Lower lobe of right lung (tissue), 2 donors: ENCODE measurements at regions not wholly inside any gene's neighbourhood (a gene's known extent, or its start where the extent isn't known, plus 50 kb on each side); places are given as distances from the start of the nearest gene placed in this dataset.

ENCODE experiments used
- ATAC-seq, 2 donors: fragments of 200-7000 bp; cut with Tn5 transposase; one replicate each; pipeline ENCODE4 v1.9.1; 2020 to 2022; ENCODE audit warnings: mild to moderate bottlenecking in 2 of 2, moderate library complexity in 2 of 2
- DNase-seq: peaks from one replicate; pipeline ENCODE4 v3.0.0-alpha.2; 2020
- H3K27ac ChIP-seq: fragments of 200-600 bp; one replicate; pipeline ENCODE4 v1.8.0; 2022
- H3K27me3 ChIP-seq: fragments of 200-600 bp; one replicate; pipeline ENCODE4 v1.8.0; 2022; ENCODE audit warnings: low read depth
- H3K36me3 ChIP-seq: fragments of 200-600 bp; one replicate; pipeline ENCODE4 v1.8.0; 2022; ENCODE audit warnings: mild to moderate bottlenecking
- H3K4me1 ChIP-seq: fragments of 200-600 bp; one replicate; pipeline ENCODE4 v1.8.0; 2022
- H3K4me3 ChIP-seq: fragments of 200-600 bp; one replicate; pipeline ENCODE4 v1.8.0; 2022; ENCODE audit warnings: mild to moderate bottlenecking
- H3K9me3 ChIP-seq: fragments of 200-600 bp; one replicate; pipeline ENCODE4 v1.8.0; 2022
- intact Hi-C: fragments of 100-400 bp; cut with DNase I; formaldehyde crosslinking; loops from one replicate; pipeline ENCODE4 v1.11.0; 2022
- TF ChIP-seq, protein P1 (sequence below): fragments of 200-600 bp; IDR thresholded peaks from one replicate; pipeline ENCODE4 v1.8.0; 2022; ENCODE audit warnings: antibody characterized with exemption, mild to moderate bottlenecking
- donor health status: DM: no; HTN: yes; CAD: no; lungs with severe emphysema.

DNA sequence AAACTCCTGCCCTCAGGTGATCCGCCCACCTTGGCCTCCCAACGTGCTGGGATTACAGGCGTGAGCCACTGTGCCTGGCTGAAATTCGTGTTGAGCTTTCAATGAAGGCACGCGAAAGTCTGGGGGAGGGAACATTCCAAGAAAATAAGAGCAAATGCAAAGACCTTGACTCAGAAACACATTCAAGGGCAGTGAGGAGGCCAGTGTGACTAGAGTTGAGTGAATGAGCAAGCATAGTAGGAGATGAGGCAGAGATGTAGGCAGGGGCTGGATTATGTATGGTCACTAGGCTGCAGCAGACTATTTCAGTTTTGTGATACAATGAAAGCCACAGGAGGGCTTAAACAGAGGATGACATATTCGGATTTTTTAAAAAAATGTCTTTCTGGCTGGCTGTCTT lies 67.0 kb downstream of the SCN11A start:
- Histone ChIP-seq H3K36me3 (no peaks in the 10 kb centered on the region), H3K9me3 (no peaks in the 10 kb centered on the region), H3K4me1 (no peaks in the 10 kb centered on the region), H3K27ac (no peak overlapping the region), H3K4me3 (no peak overlapping the region), H3K27me3 (no peaks in the 10 kb centered on the region)
- DNase-seq: no peak
- TF ChIP-seq, protein P1, sequence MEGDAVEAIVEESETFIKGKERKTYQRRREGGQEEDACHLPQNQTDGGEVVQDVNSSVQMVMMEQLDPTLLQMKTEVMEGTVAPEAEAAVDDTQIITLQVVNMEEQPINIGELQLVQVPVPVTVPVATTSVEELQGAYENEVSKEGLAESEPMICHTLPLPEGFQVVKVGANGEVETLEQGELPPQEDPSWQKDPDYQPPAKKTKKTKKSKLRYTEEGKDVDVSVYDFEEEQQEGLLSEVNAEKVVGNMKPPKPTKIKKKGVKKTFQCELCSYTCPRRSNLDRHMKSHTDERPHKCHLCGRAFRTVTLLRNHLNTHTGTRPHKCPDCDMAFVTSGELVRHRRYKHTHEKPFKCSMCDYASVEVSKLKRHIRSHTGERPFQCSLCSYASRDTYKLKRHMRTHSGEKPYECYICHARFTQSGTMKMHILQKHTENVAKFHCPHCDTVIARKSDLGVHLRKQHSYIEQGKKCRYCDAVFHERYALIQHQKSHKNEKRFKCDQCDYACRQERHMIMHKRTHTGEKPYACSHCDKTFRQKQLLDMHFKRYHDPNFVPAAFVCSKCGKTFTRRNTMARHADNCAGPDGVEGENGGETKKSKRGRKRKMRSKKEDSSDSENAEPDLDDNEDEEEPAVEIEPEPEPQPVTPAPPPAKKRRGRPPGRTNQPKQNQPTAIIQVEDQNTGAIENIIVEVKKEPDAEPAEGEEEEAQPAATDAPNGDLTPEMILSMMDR: no peak
- intact Hi-C loops: no loop called here
- ATAC-seq: no peak

DNA sequence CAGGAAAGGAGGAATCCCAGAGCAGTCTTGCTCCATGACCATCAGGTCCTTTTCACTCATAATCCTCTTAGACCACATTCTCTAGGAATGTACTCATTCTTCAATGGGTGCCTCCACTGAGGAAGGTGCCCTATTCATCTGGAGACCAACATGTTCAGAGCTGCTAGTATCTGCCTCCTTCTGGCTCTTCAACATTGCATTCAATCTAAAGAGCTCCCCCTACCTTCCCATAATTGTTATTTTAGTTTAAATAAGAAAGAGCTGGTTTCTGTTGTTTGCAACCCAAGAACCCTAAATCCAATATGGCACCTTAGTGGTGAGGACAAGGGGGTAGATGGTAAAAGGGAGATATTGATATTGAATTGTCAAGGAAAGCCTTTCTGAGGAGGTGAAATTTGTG lies 67.6 kb downstream of the SCN11A start:
- no peaks in the 10 kb centered on the region for H3K4me1 ChIP-seq
- intact Hi-C loops: no loop called here
- no peaks in the 10 kb centered on the region for H3K36me3 ChIP-seq
- DNase-seq (no peak), ATAC-seq (no peak)
- TF ChIP-seq, protein P1: no peak
- no peak overlapping the region for H3K4me3 ChIP-seq
- no peaks in the 10 kb centered on the region for H3K27me3 ChIP-seq
- H3K27ac ChIP-seq: no peak overlapping the region
- H3K9me3 ChIP-seq: no peaks in the 10 kb centered on the region

DNA sequence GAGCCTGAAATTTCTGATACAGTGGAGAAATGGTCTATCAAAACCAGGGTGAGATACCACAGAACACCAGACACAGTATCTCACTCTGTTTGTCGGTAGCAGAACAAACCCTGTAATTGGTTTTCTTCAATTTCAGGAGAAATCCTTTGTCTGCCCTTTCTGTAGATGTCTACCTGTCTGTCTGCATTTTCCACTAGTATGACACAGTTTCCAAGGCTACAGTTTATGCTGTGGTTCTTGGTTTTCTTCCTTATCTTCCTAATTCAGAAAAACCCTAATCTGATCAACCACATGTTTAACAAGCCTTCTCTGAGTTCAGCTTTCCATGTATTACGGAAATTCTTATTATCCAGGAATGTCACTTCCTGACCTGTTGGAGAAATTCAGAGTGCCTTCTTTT lies 70.8 kb downstream of the SCN11A start:
- Histone ChIP-seq H3K4me3 (no peak overlapping the region), H3K27ac (no peak overlapping the region), H3K4me1 (no peaks in the 10 kb centered on the region), H3K27me3 (no peaks in the 10 kb centered on the region), H3K36me3 (no peaks in the 10 kb centered on the region), H3K9me3 (no peaks in the 10 kb centered on the region)
- intact Hi-C loops: no loop called here
- DNase-seq (no peak), ATAC-seq (no peak)
- TF ChIP-seq, protein P1: no peak

DNA sequence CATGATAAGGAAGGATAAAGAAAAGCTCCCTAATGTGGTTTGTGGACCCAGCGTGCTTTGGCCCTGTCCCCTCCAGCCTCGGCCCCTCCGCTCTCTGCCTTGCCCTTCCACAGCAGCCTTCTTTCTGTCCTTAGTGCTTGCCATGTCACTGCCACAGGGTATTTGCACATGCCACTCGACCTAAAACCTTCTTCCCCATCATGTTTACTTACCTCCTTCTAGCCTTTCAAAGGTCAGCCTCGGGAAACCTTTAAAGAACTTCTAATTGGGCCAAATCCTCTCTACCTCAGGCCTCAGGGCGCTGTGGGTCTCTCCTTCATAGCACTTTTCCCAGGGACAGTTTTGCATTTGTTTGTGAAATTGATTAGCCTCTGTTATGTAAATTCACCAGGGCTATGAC lies 73.0 kb downstream of the SCN11A start:
- Histone ChIP-seq H3K27me3 (no peaks in the 10 kb centered on the region), H3K4me3 (no peak overlapping the region), H3K9me3 (no peaks in the 10 kb centered on the region), H3K36me3 (no peaks in the 10 kb centered on the region), H3K27ac (no peak overlapping the region), H3K4me1 (no peaks in the 10 kb centered on the region)
- intact Hi-C loops: no loop called here
- ATAC-seq: no peak
- no peak for DNase-seq
- TF ChIP-seq, protein P1: no peak

DNA sequence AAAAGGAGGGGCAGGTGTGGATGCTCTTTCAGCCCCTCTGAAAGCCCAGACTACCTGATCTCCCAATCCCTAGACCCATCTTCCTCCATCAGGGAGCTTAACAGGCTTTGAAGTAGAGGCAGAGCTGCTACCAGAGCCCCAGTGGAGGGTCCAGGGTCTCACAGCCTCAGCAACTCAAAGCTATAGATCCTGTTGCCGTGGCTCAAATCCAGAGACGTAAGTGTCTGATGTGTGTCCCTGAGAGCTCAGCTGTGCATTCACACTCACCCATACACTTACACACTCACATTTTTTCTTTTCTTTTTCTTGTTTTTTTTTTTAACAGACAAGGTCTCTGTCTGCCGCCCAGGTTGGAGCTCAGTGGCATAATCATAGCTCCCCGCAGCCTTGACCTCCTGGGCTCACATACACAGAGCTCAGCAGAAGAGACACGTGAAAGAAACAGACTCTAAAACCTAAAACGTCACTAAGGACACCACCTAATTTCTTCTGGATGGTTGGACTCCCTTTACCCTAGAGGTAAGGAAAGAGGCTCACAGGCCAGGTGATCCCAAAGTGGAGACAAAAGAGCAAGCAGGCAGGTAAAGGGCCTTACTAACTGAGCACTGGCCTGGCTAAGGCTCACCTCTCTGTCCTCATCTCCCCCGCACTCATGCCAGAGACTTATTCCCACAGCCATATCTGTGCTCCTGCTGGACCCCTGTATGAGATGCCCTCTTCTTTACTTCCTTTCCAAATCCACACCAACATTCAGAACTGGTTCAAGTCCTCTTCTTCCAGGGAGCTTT lies 80.7 kb downstream of the SCN11A start:
- Histone ChIP-seq H3K27me3 (peaks cover 11% of the 10 kb centered on the region), H3K27ac (no peak overlapping the region), H3K4me1 (no peaks in the 10 kb centered on the region), H3K9me3 (no peaks in the 10 kb centered on the region), H3K36me3 (no peaks in the 10 kb centered on the region), H3K4me3 (no peak overlapping the region)
- intact Hi-C loops: no loop called here
- TF ChIP-seq, protein P1: no peak
- no peak for ATAC-seq
- DNase-seq: no peak
